Neural cell (in vitro differentiated cells): ENCODE measurements at regions not wholly inside any gene's neighbourhood (a gene's known extent, or its start where the extent isn't known, plus 50 kb on each side); places are given as distances from the start of the nearest gene placed in this dataset.

ENCODE experiments used
- H2AFZ ChIP-seq: fragments of 200-600, 300-800 bp; sonication (generic), shearing (Covaris generic); 2 replicates; pipeline ENCODE4 v1.6.0; 2014; ENCODE audit warnings: low read depth, mild to moderate bottlenecking, antibody characterized with exemption, low read length, moderate library complexity
- H3F3A ChIP-seq: fragments of 200-600 bp; shearing (Covaris generic); 2 replicates; pipeline ENCODE4 v1.6.1; 2016; ENCODE audit warnings: mild to moderate bottlenecking, moderate library complexity, mixed read lengths, antibody characterized with exemption, low read length; ENCODE audit not compliant: insufficient read depth, poor library complexity, severe bottlenecking
- H3K27ac ChIP-seq: fragments of 200-600, 300-800 bp; sonication (generic), shearing (Covaris generic); 2 replicates; pipeline ENCODE4 v1.5.1; 2014; ENCODE audit warnings: mild to moderate bottlenecking, low read length, moderate library complexity
- H3K27me3 ChIP-seq: fragments of 300-800, 200-600 bp; sonication (generic), shearing (Covaris generic); 2 replicates; pipeline ENCODE4 v1.6.0; 2014; ENCODE audit warnings: mild to moderate bottlenecking, low read depth, low read length, moderate library complexity; ENCODE audit not compliant: insufficient read depth
- H3K36me3 ChIP-seq: fragments of 300-800, 200-600 bp; sonication (generic), shearing (Covaris generic); 2 replicates; pipeline ENCODE4 v1.5.1; 2014; ENCODE audit warnings: mild to moderate bottlenecking, antibody characterized with exemption, low read length, moderate library complexity; ENCODE audit not compliant: insufficient read depth
- H3K4me2 ChIP-seq: fragments of 300-800, 200-600 bp; sonication (generic), shearing (Covaris generic); 2 replicates; pipeline ENCODE4 v1.6.0; 2014; ENCODE audit warnings: mild to moderate bottlenecking, low read length
- H3K4me3 ChIP-seq: fragments of 300-800, 200-600 bp; sonication (generic), shearing (Covaris generic); 2 replicates; pipeline ENCODE4 v1.5.1; 2014; ENCODE audit warnings: mild to moderate bottlenecking, low read length, moderate library complexity
- H3K79me2 ChIP-seq: fragments of 200-600 bp; shearing (Covaris generic); replicated peaks from 2 replicates; pipeline ENCODE4 v1.6.0; 2014; ENCODE audit warnings: mild to moderate bottlenecking, low read length, moderate library complexity; ENCODE audit not compliant: insufficient read depth
- H3K9ac ChIP-seq: fragments of 300-800, 200-600 bp; sonication (generic), shearing (Covaris generic); 2 replicates; pipeline ENCODE4 v1.6.1; 2016; ENCODE audit warnings: mild to moderate bottlenecking, low read length, mixed read lengths
- H3K9me2 ChIP-seq: fragments of 200-600 bp; shearing (Covaris generic); 2 replicates; pipeline ENCODE4 v1.6.1; 2016; ENCODE audit warnings: mild to moderate bottlenecking, low read length, mixed read lengths; ENCODE audit not compliant: insufficient read depth
- H3K9me3 ChIP-seq: fragments of 200-600, 300-800 bp; sonication (generic), shearing (Covaris generic); 2 replicates; pipeline ENCODE4 v1.6.1; 2016; ENCODE audit warnings: mild to moderate bottlenecking, mixed run types, low read length, moderate library complexity, mixed read lengths
- H4K20me1 ChIP-seq: fragments of 200-600 bp; shearing (Covaris generic); 2 replicates; pipeline ENCODE4 v1.6.1; 2016; ENCODE audit warnings: mild to moderate bottlenecking, mixed run types; ENCODE audit not compliant: insufficient read depth
- CTCF ChIP-seq: fragments of 450-650 bp; IDR thresholded peaks from 2 replicates; pipeline ENCODE4 v1.5.1; 2014; ENCODE audit warnings: antibody characterized with exemption, mild to moderate bottlenecking, moderate library complexity; ENCODE audit not compliant: poor library complexity, severe bottlenecking
- EP300 ChIP-seq: fragments of 450-650 bp; conservative IDR thresholded peaks from 2 replicates; pipeline ENCODE4 v1.6.1; 2014; ENCODE audit warnings: antibody characterized with exemption, mild to moderate bottlenecking, moderate library complexity; ENCODE audit not compliant: poor library complexity, severe bottlenecking
- EZH2 ChIP-seq: fragments of 200-600, 300-800 bp; shearing (Covaris generic), sonication (generic); IDR thresholded peaks from 2 replicates; pipeline ENCODE4 v1.6.1; 2014; ENCODE audit warnings: antibody characterized with exemption, low read length, borderline replicate concordance, mild to moderate bottlenecking; ENCODE audit not compliant: insufficient read depth, poor library complexity, severe bottlenecking
- MXI1 ChIP-seq: fragments of 450-650 bp; conservative IDR thresholded peaks from 2 replicates; pipeline ENCODE4 v1.6.1; 2014; ENCODE audit warnings: antibody characterized with exemption, mild to moderate bottlenecking; ENCODE audit not compliant: poor library complexity, severe bottlenecking
- POLR2AphosphoS5 ChIP-seq: IDR thresholded peaks from 2 replicates; pipeline ENCODE4 v1.6.1; 2012
- RAD21 ChIP-seq: fragments of 450-650 bp; conservative IDR thresholded peaks from 2 replicates; pipeline ENCODE4 v1.6.1; 2014; ENCODE audit warnings: antibody characterized with exemption, mild to moderate bottlenecking, moderate library complexity
- REST ChIP-seq: IDR thresholded peaks from 2 replicates; pipeline ENCODE4 v1.6.1; 2012; ENCODE audit warnings: borderline replicate concordance
- SMC3 ChIP-seq: fragments of 450-650 bp; conservative IDR thresholded peaks from 2 replicates; pipeline ENCODE4 v1.6.1; 2014; ENCODE audit warnings: antibody characterized with exemption, mild to moderate bottlenecking, moderate library complexity; ENCODE audit not compliant: poor library complexity
- TAF1 ChIP-seq: IDR thresholded peaks from 2 replicates; pipeline ENCODE4 v1.6.1; 2012; ENCODE audit warnings: low read depth

- no peak overlapping the region for H3K9ac ChIP-seq
- H3K79me2 ChIP-seq: no peaks in the 10 kb centered on the region
- no peak overlapping the region for H3K4me3 ChIP-seq
- H2AFZ ChIP-seq: no peak overlapping the region
- TF ChIP-seq REST: no peak
- TF ChIP-seq SMC3: no peak
- TF ChIP-seq RAD21: no peak
- no peak for TF ChIP-seq EZH2
- no peak for TF ChIP-seq MXI1
- TF ChIP-seq TAF1: no peak
- H3K36me3 ChIP-seq: no peaks in the 10 kb centered on the region
- no peak overlapping the region for H3K27ac ChIP-seq
- H3K9me3 ChIP-seq: no peaks in the 10 kb centered on the region
- H3F3A ChIP-seq: no peaks in the 10 kb centered on the region
- no peak overlapping the region for H3K4me2 ChIP-seq
- H3K9me2 ChIP-seq: no peaks in the 10 kb centered on the region
- H4K20me1 ChIP-seq: no peaks in the 10 kb centered on the region
- H3K27me3 ChIP-seq: no peaks in the 10 kb centered on the region
These were observed 385.9 kb downstream of the MAN2A1 start for GRCh38 chr5:110075656-110076055.

- TF ChIP-seq RAD21: no peak
- no peak for TF ChIP-seq MXI1
- no peak for TF ChIP-seq POLR2AphosphoS5
- no peak for TF ChIP-seq CTCF
- TF ChIP-seq TAF1: no peak
- TF ChIP-seq EP300: no peak
- TF ChIP-seq SMC3: no peak
- TF ChIP-seq EZH2: no peak
- TF ChIP-seq REST: no peak
- H3K79me2 ChIP-seq: no peaks in the 10 kb centered on the region
- no peak overlapping the region for H2AFZ ChIP-seq
These were observed 387.4 kb downstream of the MAN2A1 start for GRCh38 chr5:110077147-110077546.

More at GRCh38 chr5:110077147-110077546, 387.4 kb downstream of the MAN2A1 start:
- H4K20me1 ChIP-seq: no peaks in the 10 kb centered on the region
- H3K9me2 ChIP-seq: no peaks in the 10 kb centered on the region
- no peak overlapping the region for H3K4me3 ChIP-seq
- no peaks in the 10 kb centered on the region for H3K36me3 ChIP-seq
- no peak overlapping the region for H3K27ac ChIP-seq
- no peaks in the 10 kb centered on the region for H3F3A ChIP-seq
- no peaks in the 10 kb centered on the region for H3K9me3 ChIP-seq
- H3K4me2 ChIP-seq: no peak overlapping the region
- H3K9ac ChIP-seq: no peak overlapping the region
- H3K27me3 ChIP-seq: no peaks in the 10 kb centered on the region
